ENCODE measurements at regions not wholly inside any gene's neighbourhood (a gene's known extent, or its start where the extent isn't known, plus 50 kb on each side); places are given as distances from the start of the nearest gene placed in this dataset.

GRCh38 chr4:73348185-73348584, 55.9 kb upstream of the ALB start:
- H3K4me1 ChIP-seq: peaks cover 0 to 7% (median 0%) of the 10 kb centered on the region in 4 donors
- no peak for DNase-seq
- no peaks in the 10 kb centered on the region for H3K36me3 ChIP-seq
- no peaks in the 10 kb centered on the region for H3K9me3 ChIP-seq
- no peaks in the 10 kb centered on the region for H3K27me3 ChIP-seq
- intact Hi-C loops (cut with DNase I; ENCODE audit: low total_unique reads): no loop called here
- no peak overlapping the region for H3K4me3 ChIP-seq
- TF ChIP-seq POLR2AphosphoS5 (IDR thresholded peaks at IDR 0.05): no peak
- TF ChIP-seq POLR2A (IDR thresholded peaks at IDR 0.05): no peak
- no peak for TF ChIP-seq CTCF (IDR thresholded peaks at IDR 0.05)
- H3K27ac ChIP-seq: no peak overlapping the region

DNA sequence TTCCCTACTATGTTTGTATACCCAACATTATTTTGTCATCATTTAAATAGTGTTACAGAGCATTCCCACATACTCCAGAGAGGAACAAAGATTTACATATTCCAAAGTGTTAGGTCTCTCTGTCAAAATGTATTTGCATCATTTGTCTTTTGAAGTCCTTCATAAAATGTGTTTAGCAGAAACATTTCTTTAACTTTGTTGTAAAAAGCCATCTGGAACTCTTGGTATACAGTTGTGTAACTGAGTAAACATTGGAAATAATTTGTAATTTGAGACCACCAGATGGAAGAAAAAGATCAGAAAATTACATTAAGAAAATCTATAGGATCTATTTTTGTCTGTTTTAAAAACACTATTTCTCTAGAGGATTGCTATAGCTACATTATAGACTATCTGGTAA, 56.6 kb upstream of the ALB start:
- Histone ChIP-seq H3K27me3 (no peaks in the 10 kb centered on the region), H3K4me3 (no peak overlapping the region), H3K9me3 (no peaks in the 10 kb centered on the region), H3K27ac (no peak overlapping the region), H3K4me1 (peaks cover 0 to 7% (median 0%) of the 10 kb centered on the region in 4 donors), H3K36me3 (no peaks in the 10 kb centered on the region)
- TF ChIP-seq EP300 (IDR thresholded peaks at IDR 0.05): no peak
- TF ChIP-seq POLR2A (IDR thresholded peaks at IDR 0.05): no peak
- no peak for TF ChIP-seq CTCF (IDR thresholded peaks at IDR 0.05)
- intact Hi-C loops (cut with DNase I; ENCODE audit: low total_unique reads): no loop called here
- no peak for DNase-seq

DNA sequence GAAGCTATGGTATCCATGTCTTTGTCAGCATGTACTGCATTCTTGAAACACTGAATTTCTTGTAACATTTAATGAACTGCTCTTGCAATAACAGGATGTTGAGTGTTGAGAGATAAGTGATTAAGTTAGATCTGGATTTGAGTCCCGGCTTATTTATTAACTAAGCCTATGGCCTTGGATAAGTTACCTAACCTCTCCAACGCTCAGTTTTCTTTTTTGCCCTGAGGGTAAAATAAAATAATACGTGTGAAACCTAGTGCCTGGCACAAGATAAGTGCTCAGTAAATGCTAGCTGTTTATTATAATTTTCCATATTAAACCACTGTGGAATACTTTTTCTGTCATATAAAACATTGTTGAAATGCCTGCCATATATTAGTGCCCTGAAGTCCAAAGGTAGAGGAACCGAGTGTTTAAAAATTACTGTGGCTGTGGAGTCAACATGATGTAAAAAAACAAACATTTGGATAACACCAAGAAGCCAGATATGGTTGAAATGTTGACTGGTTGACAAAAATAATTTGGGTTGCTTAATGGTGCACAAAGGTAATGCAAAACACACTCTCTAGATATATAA, 58.6 kb upstream of the ALB start:
- peak overlapping the region in 1 of 5 donors; percentile 2 for H3K27ac ChIP-seq
- no peak for TF ChIP-seq POLR2AphosphoS5 (IDR thresholded peaks at IDR 0.05)
- TF ChIP-seq CTCF (IDR thresholded peaks at IDR 0.05): no peak
- TF ChIP-seq EP300 (IDR thresholded peaks at IDR 0.05): no peak
- TF ChIP-seq POLR2A (IDR thresholded peaks at IDR 0.05): no peak
- DNase-seq: peak in 1 of 2 donors; percentile 23

GRCh38 chr4:73344106-73344505, 60.0 kb upstream of the ALB start:
- TF ChIP-seq CTCF (IDR thresholded peaks at IDR 0.05) (no peak), POLR2A (IDR thresholded peaks at IDR 0.05) (no peak)
- intact Hi-C loops (cut with DNase I; ENCODE audit: low total_unique reads): no loop called here
- Histone ChIP-seq H3K27ac (no peak overlapping the region), H3K9me3 (no peaks in the 10 kb centered on the region), H3K27me3 (no peaks in the 10 kb centered on the region), H3K4me3 (no peak overlapping the region), H3K36me3 (no peaks in the 10 kb centered on the region), H3K4me1 (peaks cover 0 to 7% (median 0%) of the 10 kb centered on the region in 4 donors)
- DNase-seq: no peak
- 23 to 81% (median 51%) methylated on average over 1 of the region's 1 CpG for WGBS, 5 donors

More for the DNA sequence above, 58.6 kb upstream of the ALB start:
- 14 to 37% (median 29%) methylated on average over 4 of the region's 4 CpGs for WGBS, 5 donors
- Histone ChIP-seq H3K9me3 (no peaks in the 10 kb centered on the region), H3K4me1 (peaks cover 0 to 7% (median 0%) of the 10 kb centered on the region in 4 donors), H3K4me3 (no peak overlapping the region), H3K36me3 (no peaks in the 10 kb centered on the region), H3K27me3 (no peaks in the 10 kb centered on the region)
- intact Hi-C loops (cut with DNase I; ENCODE audit: low total_unique reads): no loop called here
